ENCODE measurements at regions not wholly inside any gene's neighbourhood (a gene's known extent, or its start where the extent isn't known, plus 50 kb on each side); places are given as distances from the start of the nearest gene placed in this dataset.
"Not testable (repeated sequence)": the region's sequence is repeated elsewhere in the genome, so short reads cannot be mapped to it uniquely, and the experiment has no call there.

DNA sequence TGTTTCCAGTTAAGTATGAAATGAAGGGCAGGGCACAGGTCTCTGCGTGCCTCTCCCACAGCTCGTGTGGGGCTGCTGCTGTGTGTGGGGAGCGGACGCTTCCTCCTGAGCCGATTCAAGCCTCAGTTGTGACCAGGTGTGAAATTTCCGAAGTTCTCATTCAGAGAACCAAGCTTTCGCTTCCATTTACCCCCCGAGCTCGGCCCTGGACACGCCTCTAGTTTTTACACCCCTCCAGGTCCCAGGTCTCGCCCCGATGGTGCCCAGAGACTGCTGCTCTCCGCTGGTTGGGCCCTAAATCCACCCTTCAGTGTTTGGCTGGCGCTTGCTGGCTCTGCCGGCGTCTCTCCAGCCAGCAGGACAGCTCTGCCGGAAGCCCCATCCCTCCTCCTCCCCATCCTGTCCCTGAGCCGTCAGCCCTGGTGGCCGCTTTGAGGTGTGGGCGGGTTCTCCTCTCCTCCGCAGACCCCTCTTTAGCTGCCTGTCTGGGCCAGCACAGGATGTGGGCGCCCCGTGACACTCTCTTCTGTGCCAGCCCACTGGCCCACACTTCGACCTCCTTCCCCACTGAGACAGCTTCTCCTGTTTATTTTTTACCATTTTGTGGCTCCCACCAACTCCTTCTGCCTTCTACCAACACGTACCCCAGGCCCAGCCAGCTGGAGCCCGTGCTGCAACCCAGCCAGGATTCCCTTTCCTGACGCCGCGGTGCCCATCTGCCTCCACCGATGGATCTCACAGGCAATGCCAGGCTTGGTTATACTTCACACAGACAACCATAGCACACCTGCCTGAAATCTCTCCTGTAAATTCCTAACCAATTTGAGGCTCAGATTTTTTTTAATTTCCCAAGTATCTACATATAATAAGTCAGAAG is 142.8 kb downstream of the DLL1 start:
- TF ChIP-seq, protein P1, sequence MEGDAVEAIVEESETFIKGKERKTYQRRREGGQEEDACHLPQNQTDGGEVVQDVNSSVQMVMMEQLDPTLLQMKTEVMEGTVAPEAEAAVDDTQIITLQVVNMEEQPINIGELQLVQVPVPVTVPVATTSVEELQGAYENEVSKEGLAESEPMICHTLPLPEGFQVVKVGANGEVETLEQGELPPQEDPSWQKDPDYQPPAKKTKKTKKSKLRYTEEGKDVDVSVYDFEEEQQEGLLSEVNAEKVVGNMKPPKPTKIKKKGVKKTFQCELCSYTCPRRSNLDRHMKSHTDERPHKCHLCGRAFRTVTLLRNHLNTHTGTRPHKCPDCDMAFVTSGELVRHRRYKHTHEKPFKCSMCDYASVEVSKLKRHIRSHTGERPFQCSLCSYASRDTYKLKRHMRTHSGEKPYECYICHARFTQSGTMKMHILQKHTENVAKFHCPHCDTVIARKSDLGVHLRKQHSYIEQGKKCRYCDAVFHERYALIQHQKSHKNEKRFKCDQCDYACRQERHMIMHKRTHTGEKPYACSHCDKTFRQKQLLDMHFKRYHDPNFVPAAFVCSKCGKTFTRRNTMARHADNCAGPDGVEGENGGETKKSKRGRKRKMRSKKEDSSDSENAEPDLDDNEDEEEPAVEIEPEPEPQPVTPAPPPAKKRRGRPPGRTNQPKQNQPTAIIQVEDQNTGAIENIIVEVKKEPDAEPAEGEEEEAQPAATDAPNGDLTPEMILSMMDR (IDR thresholded peaks at IDR 0.05; ENCODE audit: insufficient read depth, low read length, severe bottlenecking): no peak
- FAIRE-seq (no peak), DNase-seq (ENCODE audit: low read depth) (no peak)
- H3K36me3 ChIP-seq (ENCODE audit: control insufficient read depth, insufficient read depth, low read length): no peaks in the 10 kb centered on the region
- H3K27me3 ChIP-seq (ENCODE audit: control insufficient read depth, insufficient read depth, low read length): peaks cover 6% of the 10 kb centered on the region
- H3K4me3 ChIP-seq (ENCODE audit: low read depth, low read length): no peak overlapping the region

DNA sequence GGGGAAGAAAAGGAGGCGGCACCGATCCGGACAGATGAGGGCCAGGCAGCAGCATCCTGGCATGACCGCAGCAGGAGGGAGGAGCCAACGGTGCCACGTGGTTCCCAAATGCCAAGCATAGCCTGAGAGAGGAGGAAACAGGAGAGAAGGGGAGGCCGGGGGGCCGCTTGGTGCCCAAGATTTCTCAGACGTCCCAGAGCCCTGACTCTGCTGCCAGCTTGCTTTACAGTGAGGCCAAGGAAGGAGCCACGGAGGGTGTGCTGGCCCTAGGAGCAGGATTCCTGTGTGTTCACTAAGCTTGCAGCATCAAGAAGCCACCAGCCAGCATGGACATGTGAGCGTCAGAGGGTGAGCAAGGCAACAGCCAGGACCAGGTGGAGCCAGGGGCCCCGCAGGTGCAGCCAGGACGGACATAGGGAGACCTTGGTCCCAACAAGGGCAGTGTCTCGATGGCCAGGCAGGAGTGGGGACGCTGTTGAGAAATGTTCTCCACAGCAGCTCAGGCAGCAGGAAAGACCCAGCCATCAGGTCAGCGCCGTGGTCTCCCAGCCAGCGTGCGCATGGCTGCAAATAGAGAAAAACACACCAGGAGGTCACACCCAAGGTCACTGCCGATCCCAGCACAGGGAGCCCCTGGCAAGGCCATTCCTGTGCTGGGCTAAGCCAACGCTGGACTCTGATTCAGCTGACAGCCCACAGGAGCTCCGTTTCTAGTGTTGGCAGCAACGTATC is 143.7 kb downstream of the DLL1 start:
- DNase-seq (ENCODE audit: low read depth) (peak; percentile 43), FAIRE-seq (peak; percentile 72)
- H3K27me3 ChIP-seq (ENCODE audit: control insufficient read depth, insufficient read depth, low read length): peaks cover 6% of the 10 kb centered on the region

DNA sequence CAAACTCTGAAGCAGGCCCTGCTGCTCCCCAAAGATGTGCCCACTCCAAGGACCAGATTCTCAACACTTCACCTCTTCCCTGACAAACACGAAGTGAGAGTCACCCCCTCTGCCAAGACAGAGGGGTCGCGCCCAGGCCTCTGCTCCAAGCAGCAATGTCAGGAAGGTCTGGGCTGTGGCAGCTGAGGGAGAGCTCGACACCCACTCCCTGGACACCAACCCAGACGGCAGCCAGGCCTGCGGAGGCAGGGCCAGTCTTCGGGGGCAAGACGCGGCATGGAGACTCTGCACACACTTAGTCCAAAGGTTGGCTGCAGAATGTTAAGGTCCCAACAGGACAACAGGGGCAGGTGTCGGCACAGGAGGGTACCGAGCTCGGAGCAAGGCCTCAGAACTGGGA is 144.2 kb downstream of the DLL1 start:
- Histone ChIP-seq H3K27me3 (ENCODE audit: control insufficient read depth, insufficient read depth, low read length) (peaks cover 6% of the 10 kb centered on the region), H3K36me3 (ENCODE audit: control insufficient read depth, insufficient read depth, low read length) (no peaks in the 10 kb centered on the region), H3K4me3 (ENCODE audit: low read depth, low read length) (no peak overlapping the region)
- no peak for DNase-seq (ENCODE audit: low read depth)
- no peak for FAIRE-seq
- TF ChIP-seq, protein P1 (IDR thresholded peaks at IDR 0.05; ENCODE audit: insufficient read depth, low read length, severe bottlenecking): no peak

More for the DNA sequence above, 143.7 kb downstream of the DLL1 start:
- H3K4me3 ChIP-seq (ENCODE audit: low read depth, low read length): no peak overlapping the region
- TF ChIP-seq, protein P1 (IDR thresholded peaks at IDR 0.05; ENCODE audit: insufficient read depth, low read length, severe bottlenecking): no peak
- no peaks in the 10 kb centered on the region for H3K36me3 ChIP-seq (ENCODE audit: control insufficient read depth, insufficient read depth, low read length)

DNA sequence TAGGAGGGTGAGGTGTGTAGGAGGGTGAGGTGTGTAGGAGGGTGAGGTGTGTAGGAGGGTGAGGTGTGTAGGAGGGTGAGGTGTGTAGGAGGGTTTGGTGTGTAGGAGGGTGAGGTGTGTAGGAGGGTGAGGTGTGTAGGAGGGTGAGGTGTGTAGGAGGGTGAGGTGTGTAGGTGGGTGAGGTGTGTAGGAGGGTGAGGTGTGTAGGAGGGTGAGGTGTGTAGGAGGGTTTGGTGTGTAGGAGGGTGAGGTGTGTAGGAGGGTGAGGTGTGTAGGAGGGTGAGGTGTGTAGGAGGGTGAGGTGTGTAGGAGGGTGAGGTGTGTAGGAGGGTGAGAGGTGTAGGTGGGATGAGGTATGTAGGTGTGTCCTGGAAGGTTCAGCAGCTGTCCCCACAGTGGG is 144.7 kb downstream of the DLL1 start:
- not testable (repeated sequence) for H3K36me3 ChIP-seq (ENCODE audit: control insufficient read depth, insufficient read depth, low read length); H3K27me3 ChIP-seq (ENCODE audit: control insufficient read depth, insufficient read depth, low read length); H3K4me3 ChIP-seq (ENCODE audit: low read depth, low read length); DNase-seq (ENCODE audit: low read depth)
- peak; percentile 100 for FAIRE-seq

DNA sequence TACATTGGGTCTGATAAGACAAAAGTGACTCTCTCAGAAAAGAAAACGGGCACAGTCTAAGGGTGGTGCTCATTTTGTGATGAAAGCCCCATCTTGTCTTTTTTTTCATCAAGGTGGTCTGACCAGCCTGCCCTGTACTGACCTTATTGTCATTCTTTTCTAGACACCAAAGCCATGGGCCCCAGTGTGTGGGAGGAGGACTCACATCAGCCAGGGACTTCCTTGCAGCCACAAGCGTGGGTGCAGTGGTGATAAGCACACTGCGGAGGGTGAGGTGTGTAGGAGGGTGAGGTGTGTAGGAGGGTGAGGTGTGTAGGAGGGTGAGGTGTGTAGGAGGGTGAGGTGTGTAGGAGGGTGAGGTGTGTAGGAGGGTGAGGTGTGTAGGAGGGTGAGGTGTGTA is 145.2 kb downstream of the DLL1 start:
- not testable (repeated sequence) for H3K4me3 ChIP-seq (ENCODE audit: low read depth, low read length); FAIRE-seq; H3K36me3 ChIP-seq (ENCODE audit: control insufficient read depth, insufficient read depth, low read length); H3K27me3 ChIP-seq (ENCODE audit: control insufficient read depth, insufficient read depth, low read length)
- DNase-seq (ENCODE audit: low read depth): peak; percentile 33

DNA sequence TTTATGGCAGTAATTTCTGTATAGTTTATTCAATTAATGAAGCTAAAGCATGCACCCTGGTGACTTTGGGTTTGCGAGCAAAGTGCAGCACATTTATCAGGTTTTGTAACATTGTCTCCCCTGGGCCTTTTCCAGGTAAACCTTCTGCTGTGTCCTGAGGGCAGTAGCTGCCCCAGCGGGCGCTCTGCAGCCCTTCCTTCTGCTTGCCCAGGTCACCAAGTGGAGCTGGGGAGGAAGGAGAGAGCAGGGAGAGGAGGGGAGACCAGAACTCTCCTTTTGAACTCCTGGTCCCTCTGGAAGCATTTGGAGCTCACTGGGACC is 145.6 kb downstream of the DLL1 start:
- Histone ChIP-seq H3K27me3 (ENCODE audit: control insufficient read depth, insufficient read depth, low read length) (peaks cover 4% of the 10 kb centered on the region), H3K36me3 (ENCODE audit: control insufficient read depth, insufficient read depth, low read length) (no peaks in the 10 kb centered on the region), H3K4me3 (ENCODE audit: low read depth, low read length) (no peak overlapping the region)
- TF ChIP-seq, protein P1 (IDR thresholded peaks at IDR 0.05; ENCODE audit: insufficient read depth, low read length, severe bottlenecking): no peak
- DNase-seq (ENCODE audit: low read depth) (no peak), FAIRE-seq (no peak)
